ENCODE measurements at regions not wholly inside any gene's neighbourhood (a gene's known extent, or its start where the extent isn't known, plus 50 kb on each side); places are given as distances from the start of the nearest gene placed in this dataset.

- no peak overlapping the region for H3K4me3 ChIP-seq (ENCODE audit: low read depth, low read length)
- no peak for DNase-seq (ENCODE audit: low read depth)
- TF ChIP-seq CTCF (conservative IDR thresholded peaks at IDR 0.05; ENCODE audit: low read depth, low read length) = no peak
These were observed 1587.0 kb upstream of the PRR20A start for GRCh38 chr13:55553701-55554100.

- TF ChIP-seq CTCF (conservative IDR thresholded peaks at IDR 0.05; ENCODE audit: low read depth, low read length) = no peak
These were observed 1586.0 kb upstream of the PRR20A start for GRCh38 chr13:55554741-55555140.

GRCh38 chr13:55560331-55560730 is 1580.4 kb upstream of the PRR20A start:
- H3K4me3 ChIP-seq (ENCODE audit: low read depth, low read length) = no peak overlapping the region
- no peak for TF ChIP-seq CTCF (conservative IDR thresholded peaks at IDR 0.05; ENCODE audit: low read depth, low read length)
- no peak for DNase-seq (ENCODE audit: low read depth)

More at GRCh38 chr13:55554741-55555140, 1586.0 kb upstream of the PRR20A start:
- no peak for DNase-seq (ENCODE audit: low read depth)
- H3K4me3 ChIP-seq (ENCODE audit: low read depth, low read length) = no peak overlapping the region

- H3K4me3 ChIP-seq (ENCODE audit: low read depth, low read length) = no peak overlapping the region
- no peak for DNase-seq (ENCODE audit: low read depth)
- TF ChIP-seq CTCF (conservative IDR thresholded peaks at IDR 0.05; ENCODE audit: low read depth, low read length) = no peak
These were observed 1577.5 kb upstream of the PRR20A start for GRCh38 chr13:55563267-55563666.

- no peak for DNase-seq (ENCODE audit: low read depth)
- TF ChIP-seq CTCF (conservative IDR thresholded peaks at IDR 0.05; ENCODE audit: low read depth, low read length) = no peak
- no peak overlapping the region for H3K4me3 ChIP-seq (ENCODE audit: low read depth, low read length)
These were observed 1574.4 kb upstream of the PRR20A start for GRCh38 chr13:55566334-55566733.

- H3K4me3 ChIP-seq (ENCODE audit: low read depth, low read length) = no peak overlapping the region
- no peak for DNase-seq (ENCODE audit: low read depth)
- no peak for TF ChIP-seq CTCF (conservative IDR thresholded peaks at IDR 0.05; ENCODE audit: low read depth, low read length)
These were observed 1573.9 kb upstream of the PRR20A start for GRCh38 chr13:55566779-55567178.

- no peak for DNase-seq (ENCODE audit: low read depth)
- no peak for TF ChIP-seq CTCF (conservative IDR thresholded peaks at IDR 0.05; ENCODE audit: low read depth, low read length)
- no peak overlapping the region for H3K4me3 ChIP-seq (ENCODE audit: low read depth, low read length)
These were observed 1572.7 kb upstream of the PRR20A start for GRCh38 chr13:55567721-55568625.

All from epithelial cell of proximal tubule (primary cell).